Effector CD8-positive, alpha-beta T cell (primary cell): ENCODE measurements at regions not wholly inside any gene's neighbourhood (a gene's known extent, or its start where the extent isn't known, plus 50 kb on each side); places are given as distances from the start of the nearest gene placed in this dataset.

Source experiments
- DNase-seq: peaks from one replicate; lab custom pipeline; 2025; lab: John Stamatoyannopoulos, UW

GRCh38 chr15:95647531-95648277 lies 682.8 kb upstream of the NR2F2 start:
- no peak for DNase-seq

GRCh38 chr15:95653361-95653805 lies 677.1 kb upstream of the NR2F2 start:
- DNase-seq = no peak

- DNase-seq = no peak
These were observed 675.4 kb upstream of the NR2F2 start for GRCh38 chr15:95655089-95655607.

GRCh38 chr15:95656595-95656994 lies 673.9 kb upstream of the NR2F2 start:
- no peak for DNase-seq

- DNase-seq = no peak
These were observed 671.7 kb upstream of the NR2F2 start for GRCh38 chr15:95658799-95659198.

- DNase-seq = no peak
These were observed 670.8 kb upstream of the NR2F2 start for GRCh38 chr15:95659656-95660055.

GRCh38 chr15:95662638-95663037 lies 667.9 kb upstream of the NR2F2 start:
- no peak for DNase-seq

GRCh38 chr15:95663156-95664100 lies 667.1 kb upstream of the NR2F2 start:
- DNase-seq = no peak

- DNase-seq = no peak
These were observed 666.0 kb upstream of the NR2F2 start for GRCh38 chr15:95664450-95664849.

- no peak for DNase-seq
These were observed 661.2 kb upstream of the NR2F2 start for GRCh38 chr15:95669146-95669922.

- DNase-seq = no peak
These were observed 656.5 kb upstream of the NR2F2 start for GRCh38 chr15:95674031-95674430.

- no peak for DNase-seq
These were observed 654.0 kb upstream of the NR2F2 start for GRCh38 chr15:95676500-95676899.

- DNase-seq = no peak
These were observed 650.5 kb upstream of the NR2F2 start for GRCh38 chr15:95679847-95680582.

GRCh38 chr15:95680728-95681127 lies 649.8 kb upstream of the NR2F2 start:
- no peak for DNase-seq

GRCh38 chr15:95681836-95682544 lies 648.5 kb upstream of the NR2F2 start:
- no peak for DNase-seq

- no peak for DNase-seq
These were observed 646.4 kb upstream of the NR2F2 start for GRCh38 chr15:95684126-95684525.

GRCh38 chr15:95684693-95685115 lies 645.8 kb upstream of the NR2F2 start:
- DNase-seq = no peak

- DNase-seq = no peak
These were observed 643.4 kb upstream of the NR2F2 start for GRCh38 chr15:95687061-95687460.

- no peak for DNase-seq
These were observed 642.8 kb upstream of the NR2F2 start for GRCh38 chr15:95687686-95688085.

- DNase-seq = no peak
These were observed 639.7 kb upstream of the NR2F2 start for GRCh38 chr15:95690631-95691340.
